GM21423 (cell line): ENCODE measurements at regions not wholly inside any gene's neighbourhood (a gene's known extent, or its start where the extent isn't known, plus 50 kb on each side); places are given as distances from the start of the nearest gene placed in this dataset.

Experiments
- ATAC-seq: cut with Tn5 transposase; IDR thresholded peaks from one replicate; pipeline ENCODE4 v1.9.1; 2021; ENCODE audit warnings: mild to moderate bottlenecking, moderate library complexity; ENCODE audit not compliant: unreplicated experiment

DNA sequence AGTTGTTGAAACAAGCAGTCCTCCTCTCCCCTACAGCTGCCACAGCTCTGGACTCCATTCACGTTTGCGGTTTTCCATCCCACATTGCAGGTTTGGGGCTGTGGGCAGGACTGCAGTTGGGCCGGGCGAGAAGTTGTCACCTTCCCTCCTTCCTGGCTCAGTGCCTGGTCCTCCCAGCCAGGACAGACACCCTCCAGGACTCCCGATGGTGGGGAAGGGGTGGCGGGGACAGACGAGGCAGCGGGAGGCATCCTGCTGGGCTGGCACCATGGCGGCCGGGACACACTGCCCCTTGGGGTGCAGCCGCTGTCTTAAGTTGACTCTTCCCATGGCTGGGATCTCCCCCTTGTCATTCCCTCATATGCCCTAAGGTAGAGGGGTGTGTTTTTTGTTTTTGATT lies 615.2 kb downstream of the BRD1 start:
- ATAC-seq, result no peak

DNA sequence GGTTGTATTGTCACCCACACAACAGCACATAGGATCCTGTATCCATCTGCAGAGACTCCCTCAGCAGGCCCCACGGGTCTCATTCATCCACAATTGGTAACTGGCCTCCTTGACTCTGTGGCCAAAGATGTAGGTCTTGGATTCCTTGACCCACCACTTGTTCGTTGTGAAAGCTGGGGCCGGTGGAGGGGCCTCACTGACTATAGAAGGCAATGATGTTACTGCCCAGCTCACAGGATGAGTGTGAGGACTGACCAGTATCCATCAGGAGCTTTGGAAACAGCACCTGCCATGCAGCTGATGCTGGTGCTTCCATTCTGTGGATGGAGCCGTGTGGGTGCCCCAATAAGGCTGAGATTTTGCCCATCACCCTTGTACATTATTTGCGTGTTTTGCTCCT lies 615.7 kb downstream of the BRD1 start:
- ATAC-seq, result no peak

DNA sequence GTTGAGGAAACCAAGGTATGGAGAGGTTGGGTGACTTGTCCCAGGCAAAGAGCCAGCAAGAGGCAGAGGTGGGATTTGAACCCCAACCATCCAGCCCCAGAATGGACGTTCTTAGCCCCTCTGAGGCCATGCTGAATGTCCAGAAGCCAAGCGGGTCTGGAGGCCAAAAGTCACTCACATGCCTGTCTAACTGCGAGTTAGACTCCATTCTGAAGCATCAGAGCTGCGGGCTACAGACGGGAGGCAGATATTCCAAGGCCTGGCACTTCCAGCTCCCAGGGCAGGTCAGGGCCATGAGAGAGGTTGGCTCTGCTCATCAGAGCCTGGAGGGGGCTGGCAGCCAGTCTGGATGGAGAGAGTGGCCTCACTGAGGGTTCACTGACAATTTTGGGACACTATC lies 616.5 kb downstream of the BRD1 start:
- ATAC-seq, result no peak

DNA sequence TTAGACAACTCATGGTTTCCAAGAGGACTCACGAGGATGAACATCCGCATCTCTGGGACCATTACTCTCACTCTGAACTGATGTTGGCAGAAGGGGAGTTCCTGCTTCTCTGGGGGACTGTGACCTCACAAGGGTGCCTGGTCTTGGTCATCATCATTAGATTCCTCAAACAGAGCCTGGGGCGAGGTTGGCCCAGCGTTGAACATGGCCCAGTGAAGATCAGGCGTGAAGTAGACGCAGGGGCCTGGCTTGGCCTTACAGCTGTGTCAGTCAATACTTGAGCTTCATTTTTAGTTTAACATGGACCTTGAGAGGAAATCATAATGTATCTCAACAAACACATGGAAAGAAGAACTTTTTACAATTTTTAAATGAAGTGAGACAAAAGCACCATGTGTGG lies 617.1 kb downstream of the BRD1 start:
- no peak for ATAC-seq

DNA sequence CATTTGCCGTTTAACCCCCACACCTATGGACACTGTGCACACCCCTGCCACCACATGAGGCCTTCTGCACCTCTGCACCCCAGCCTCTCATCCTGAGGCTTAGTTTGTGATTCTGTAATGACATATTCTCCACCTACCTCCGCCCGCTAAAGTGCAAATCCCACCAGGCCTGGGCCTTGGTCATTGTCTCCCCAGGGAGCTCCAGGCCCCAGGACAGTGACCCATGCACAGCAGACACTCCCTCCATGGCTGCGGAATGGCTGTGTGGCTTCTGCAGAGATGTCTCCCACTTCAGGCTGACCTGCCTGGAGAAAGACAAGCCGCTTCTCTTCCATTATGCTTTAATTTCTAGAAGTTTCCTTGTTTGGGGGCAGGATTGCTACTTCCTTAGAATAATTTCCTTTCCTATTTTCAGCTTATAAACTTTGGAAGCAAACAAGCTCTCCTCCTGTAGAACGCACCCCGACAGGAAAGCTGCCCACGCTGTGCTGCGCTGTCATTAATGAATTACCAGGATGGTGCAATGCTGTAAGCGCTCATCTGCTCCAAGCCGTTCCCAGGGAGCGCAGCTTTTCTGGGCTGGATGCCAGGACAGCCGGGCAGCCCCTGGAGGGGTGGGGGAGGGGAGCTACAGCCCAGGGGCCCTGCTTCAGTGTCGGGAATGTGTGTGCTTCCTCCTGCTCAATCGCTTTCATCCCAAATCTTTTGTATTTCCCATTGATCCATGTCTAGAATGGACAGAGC lies 618.0 kb downstream of the BRD1 start:
- ATAC-seq, result no peak

DNA sequence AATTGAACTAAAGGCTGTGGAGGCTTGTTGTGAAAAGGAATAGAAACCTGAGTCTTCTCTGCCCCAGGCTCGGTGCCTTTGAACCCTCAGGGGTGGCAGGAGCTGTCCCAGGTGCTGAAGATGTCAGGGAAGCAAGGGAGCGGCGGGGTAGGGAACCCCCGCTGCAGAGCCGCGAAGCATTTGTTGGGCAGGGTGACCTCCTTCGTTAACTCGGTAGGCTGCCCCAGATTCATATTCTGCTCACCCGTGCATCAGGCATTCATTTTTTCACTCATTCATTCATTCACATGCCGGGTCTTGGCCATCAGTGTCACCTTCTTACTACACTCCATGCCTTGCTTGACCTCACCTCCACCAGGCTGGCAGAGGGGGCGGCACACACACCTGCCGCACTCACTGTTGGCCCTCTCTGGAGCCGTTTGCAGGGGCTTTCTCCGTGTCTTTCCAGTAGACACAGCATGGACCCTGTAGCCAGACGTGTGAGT lies 618.9 kb downstream of the BRD1 start:
- ATAC-seq, result no peak

DNA sequence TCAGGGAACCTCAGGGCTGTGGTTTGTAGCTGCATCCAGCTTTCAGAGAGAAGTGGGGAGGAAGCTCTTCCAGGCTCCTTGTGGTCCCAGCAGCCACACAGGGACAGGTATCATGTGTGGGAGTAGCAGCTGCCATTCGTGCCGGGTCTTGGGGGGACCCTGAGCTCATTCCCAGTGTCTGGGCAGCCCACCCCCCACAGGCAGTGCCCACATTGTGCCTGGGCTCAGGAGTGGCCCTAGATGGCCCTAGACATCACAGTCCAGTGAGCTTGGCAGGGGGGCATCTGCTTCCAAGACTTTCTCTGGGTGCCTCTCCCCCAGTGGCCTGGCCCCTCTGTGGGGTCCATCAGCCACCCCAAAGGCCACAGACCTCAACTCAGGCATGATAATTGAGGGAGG lies 619.7 kb downstream of the BRD1 start:
- no peak for ATAC-seq

DNA sequence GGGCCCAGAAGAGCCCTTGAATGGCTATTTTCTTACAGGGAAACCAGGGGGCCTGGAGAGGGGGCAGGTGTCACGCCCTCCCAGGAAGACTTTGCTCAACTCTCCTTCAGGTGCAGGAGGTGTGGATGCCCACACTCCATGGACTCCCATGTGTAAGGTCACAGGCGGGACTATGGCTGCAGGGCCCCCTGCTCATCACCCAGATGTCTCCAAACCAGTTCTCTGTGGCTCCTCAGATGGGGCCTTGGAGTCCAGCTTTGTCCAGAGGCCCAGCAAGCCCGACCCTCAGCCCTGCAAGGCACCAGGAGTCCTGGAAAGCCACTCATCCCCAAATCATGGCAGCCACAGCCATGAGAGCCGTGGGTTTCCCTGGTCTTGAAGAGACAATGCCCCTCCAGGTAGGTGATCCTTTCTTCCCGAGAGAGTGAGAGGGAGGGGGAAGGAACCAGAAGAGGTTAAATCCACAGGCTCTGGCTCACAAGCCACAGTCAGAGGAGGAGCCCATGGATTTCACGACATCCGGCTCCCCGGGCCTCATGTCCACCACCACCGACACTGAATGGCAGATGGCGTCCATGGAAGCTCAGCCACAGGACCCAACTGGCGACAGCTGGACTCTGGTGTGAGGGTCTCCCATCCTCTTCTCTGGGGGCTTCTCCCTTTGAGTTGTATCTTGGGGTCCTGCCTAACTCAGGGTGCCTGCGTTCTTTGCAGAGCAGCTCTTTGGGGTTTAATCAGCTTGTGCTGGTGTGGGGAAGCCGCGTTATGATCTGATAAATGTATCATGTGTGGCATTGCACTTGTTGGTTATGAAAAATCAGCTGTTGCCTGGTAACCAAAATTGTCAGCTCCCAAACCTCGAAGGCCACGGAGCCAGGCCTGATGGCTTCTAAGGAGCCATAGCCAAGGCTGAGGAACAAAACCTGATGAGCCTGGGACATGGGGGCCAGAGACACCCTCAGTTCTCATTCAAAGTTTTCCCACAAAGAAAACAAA lies 620.4 kb downstream of the BRD1 start:
- no peak for ATAC-seq

DNA sequence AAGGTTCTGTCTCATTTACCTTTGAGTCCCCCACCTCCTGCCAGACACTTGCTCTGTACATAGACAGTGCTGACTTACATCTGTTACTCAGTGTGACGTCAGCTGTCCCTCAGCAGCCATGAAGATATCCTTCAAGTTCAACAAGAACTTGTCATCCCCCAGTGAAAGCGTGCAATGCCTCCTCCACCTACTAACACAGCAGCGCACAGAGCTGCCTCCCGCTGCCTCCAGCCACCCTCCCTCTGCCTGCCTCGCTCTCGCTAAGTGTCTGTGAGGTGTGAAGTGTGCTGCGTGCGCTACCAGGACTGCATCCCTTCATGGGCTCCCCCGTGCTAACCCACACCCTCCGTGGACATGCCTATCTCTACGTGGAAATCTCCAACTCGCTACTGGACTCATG lies 621.4 kb downstream of the BRD1 start:
- no peak for ATAC-seq

DNA sequence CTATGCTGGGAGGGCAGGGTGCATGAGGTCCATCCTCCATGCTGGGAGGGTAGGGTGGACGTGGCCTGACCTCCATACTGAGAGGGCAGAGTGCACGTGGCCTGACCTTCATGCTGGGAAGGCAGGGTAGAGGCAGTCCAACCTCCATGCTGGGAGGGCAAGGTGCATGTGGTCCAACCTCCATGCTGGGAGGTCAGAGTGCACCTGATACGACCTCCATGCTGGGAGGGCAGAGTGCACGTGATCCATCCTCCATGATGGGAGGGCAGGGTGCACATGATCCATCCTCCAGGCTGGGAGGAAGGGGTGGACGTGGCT lies 622.2 kb downstream of the BRD1 start:
- no peak for ATAC-seq

DNA sequence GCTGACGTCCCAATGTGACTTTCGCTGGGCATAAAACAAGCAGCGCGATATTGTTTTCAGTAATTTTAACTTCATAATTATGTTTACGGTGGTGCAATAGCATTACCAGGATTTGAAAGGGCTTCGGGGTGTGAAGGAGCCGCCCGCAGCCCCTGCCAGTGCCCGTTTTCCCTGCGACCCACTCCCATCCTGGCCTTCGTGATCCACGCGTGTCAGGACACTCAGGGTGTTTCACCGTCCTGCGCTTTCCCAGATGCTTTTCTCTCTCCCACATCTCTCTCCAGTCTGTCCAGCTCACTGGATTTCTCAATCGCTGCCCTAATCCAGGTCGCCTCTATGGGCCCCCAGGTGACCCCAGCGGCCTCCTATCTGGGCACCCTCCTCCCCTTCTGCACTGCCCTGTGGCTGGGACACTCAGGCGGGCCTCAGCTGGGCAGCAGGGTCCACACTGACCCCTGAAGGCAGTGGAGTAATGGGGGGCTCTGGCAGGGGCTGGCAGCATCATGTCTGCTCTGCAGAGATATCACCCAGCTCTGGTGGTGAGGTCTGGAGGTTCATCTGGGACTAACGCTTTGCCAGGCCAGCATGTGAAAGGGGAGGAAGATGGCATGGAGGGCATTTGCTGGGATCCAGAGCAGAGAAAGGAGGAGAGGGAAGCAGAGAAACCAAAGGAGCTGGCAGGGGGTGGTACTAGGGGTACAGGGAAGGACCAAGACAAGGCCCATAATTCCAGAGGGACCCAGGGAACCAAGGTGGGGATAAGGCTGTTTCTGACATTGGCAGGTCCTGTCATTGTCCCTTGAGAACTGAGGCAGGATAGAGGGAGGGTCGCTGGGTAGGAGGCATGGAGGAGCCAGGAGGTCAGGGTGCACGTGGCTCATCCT lies 622.8 kb downstream of the BRD1 start:
- no peak for ATAC-seq

DNA sequence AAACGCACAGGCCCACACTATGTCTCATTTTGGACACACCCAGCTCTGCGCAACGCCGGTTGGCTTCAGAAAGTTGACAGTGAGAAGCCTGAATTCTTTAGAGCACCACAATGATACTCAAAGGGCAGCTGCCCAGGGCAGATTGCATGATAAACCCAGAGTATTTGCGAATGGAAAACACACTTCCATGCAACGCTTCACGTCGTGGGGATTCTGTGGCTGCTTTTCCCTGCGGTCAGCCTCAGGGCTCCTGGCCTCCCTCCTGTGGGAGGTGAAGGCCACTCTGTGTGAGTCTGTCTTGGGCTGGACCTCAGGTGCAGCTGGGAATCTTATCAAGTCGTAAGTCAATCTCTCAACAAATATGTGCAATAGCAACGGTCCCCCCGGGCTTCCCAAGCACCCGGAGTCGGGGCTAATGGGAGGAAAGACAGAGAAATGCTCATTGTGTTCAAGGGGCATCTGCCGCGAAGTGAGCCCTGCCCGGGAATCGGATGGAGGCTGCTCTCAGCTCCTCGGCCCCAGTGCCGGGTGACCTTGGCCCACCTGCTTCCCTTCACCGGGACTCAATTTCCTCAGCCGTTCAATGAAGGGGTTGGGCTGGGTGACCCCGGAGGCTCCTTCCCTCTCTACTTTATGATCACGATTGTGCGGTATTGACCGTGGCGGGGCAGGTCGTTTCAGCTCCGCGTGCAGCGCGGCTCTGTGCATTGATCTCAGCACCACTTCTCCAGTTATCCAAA lies 623.6 kb downstream of the BRD1 start:
- no peak for ATAC-seq

DNA sequence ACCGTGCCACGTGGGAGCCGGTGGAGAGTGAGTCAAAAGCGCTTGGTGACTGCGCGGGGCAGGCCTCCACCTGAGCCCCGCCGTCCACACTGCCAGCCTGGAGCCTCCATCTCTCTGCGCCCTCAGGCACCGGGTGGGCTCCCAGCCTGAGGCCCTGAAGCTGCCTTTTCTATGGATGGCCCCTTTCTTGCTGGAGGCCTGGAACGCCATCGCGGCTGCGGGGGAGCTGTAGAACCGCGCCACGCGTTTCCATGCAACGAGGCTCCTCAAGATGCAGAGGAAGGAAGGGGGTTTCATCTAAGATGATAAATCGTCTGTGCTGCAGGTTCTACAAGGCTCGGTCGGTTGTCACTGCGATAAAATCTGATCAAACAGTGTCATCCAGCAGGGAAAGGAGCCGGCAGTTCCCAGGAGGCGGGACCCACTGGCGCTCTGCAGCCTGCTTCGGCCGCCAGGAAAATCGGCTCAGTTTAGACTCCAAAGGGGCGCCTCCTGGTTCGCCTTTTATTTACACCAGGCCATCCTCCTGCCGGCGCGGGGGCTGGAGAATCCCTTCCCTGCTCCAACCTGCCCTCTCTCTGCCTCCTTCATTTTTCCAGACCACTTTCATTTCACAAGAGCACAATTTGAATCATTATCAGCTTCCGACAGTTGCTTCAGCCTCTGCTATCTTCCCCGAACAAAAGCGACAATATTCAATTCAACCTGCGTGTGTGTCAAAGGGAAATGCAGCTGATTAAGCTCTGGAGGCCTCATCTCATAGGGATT lies 624.4 kb downstream of the BRD1 start:
- no peak for ATAC-seq

DNA sequence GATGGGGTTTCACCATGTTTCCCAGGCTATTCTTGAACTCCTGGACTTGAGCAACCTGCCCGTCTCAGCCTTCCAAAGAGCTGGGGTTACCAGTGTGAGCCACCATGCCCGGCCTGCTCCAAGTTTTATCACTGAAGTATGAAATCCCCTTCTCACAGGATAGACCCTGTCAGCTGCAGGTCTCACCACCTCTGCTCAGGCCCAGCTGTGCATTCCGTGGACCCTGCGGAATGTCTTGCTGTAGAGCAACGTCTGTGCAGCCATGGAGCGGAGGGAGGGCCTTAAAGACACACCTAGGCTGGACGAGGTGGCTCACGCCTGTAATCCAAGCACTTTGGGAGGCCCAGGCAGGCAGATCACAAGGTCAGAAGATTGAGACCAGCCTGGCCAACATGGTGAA lies 625.4 kb downstream of the BRD1 start:
- no peak for ATAC-seq

DNA sequence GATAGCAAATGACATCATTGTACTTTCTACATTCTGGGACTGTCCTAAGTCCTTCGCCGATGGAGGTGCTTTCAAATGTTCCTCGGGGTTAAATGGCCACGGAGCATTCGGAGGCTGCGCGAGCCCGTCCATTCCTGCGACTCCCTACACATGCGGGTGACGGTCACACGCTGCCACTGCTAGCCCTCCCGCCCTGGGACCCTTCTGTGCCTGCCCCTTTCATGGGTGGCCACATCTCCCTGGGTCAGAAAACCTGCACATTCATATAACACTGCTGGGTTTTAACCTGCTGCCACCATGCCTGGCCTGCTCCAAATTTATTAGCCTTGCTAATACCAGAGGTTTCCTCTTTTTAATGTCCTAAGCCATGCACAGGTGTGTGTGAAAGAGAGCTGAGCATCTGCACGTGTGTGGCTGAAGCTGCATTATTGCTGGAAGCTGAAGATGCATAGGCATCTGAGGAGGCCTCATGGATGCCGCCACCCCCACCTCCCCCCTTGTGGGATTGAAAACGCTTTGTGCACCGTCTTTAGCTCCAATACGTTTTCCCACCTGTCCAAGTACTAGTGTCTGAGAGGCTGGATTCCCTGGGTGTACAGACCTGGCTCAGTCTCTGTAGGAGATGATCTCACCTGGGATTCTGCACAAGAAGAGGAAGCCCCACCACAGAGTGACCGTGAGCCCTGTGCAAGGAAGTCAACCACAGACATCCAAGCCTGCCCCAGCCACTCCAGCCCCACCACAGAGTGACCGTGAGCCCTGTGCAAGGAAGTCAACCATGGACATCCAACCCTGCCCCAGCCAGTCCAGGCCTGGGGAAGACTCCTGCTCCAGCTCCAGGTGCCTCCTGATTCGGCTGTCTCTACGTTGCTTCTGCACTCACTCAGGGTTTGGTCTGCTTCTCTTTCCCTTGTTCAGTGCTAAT lies 626.4 kb downstream of the BRD1 start:
- ATAC-seq, result no peak

DNA sequence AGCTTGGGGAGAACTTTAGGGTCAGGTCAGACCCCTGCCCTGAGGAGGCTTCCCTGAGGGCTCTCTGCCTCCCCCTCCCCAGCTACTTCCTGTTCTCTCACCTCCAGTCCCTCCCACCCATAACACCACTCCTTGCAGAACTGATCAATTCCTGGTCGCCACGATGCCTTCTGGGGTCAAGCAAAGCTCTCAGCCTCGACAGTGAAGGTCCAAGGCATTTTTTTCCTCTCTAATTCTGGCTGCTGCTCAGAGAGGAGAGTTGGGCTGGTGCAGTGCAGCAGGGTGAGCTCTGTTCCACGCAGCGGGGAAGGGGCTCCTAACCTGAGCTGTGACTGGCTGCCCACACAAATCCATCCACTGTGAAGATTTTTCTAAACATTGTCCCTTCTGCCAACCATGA lies 628.4 kb downstream of the BRD1 start:
- ATAC-seq, result no peak

DNA sequence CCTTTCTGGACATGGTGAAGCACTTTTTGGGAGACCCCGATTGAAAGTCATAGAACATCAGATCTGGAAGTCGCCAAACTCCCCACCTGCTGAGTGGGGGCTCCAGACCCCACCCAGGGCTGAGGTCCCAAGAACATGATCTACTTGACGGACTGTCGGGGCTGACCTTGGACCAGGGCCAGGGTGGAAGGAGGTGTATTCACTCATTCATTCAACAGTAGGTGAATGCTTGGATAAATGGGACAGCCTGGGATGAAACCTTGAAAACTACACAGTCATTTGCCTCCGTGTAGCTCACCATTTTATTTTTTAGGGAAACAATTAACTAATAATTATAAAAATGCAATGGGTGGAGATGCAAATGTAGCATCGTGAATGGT lies 629.0 kb downstream of the BRD1 start:
- ATAC-seq, result no peak

DNA sequence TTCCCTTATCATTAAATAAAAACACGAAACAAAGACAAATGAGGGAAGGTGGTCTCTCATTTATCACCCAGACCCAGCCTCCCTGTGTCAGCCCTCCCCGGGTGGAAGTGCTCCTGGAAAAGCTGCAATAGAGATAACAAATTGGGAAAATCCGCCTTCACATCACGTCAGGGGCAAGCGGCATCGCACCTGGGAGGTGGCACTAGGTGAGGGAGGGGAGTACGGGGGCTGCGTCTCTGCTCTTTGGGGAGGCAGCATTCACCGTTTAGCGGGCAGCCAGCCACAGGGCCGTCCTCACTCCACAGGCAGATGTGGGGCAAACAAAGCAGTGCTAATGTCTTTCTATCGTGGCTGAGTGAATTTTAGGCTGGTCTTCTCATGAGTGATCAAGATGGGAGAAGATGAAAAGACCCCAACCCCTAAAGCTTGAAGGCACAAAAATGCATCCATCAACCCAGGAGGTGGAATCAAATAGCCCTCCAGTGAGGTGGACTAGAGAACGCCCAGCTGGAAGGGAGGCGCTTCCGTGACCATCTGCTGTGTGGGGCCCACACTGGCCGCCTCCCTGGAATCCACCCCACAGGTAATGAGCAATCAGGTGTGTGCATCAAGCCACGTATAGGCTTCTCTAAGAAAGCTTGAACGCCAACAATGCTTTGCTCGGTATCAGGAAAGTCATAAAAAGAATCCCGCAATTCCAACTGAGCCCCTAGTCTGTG lies 629.5 kb downstream of the BRD1 start:
- no peak for ATAC-seq
